HG03575 (cell line): ENCODE measurements at regions not wholly inside any gene's neighbourhood (a gene's known extent, or its start where the extent isn't known, plus 50 kb on each side); places are given as distances from the start of the nearest gene placed in this dataset.

Experiments used
- ATAC-seq: cut with Tn5 transposase; IDR thresholded peaks from one replicate; pipeline ENCODE4 v1.9.1; 2021; ENCODE audit not compliant: unreplicated experiment, insufficient number of reproducible peaks, low FRiP score; ENCODE audit errors: extremely low read depth

DNA sequence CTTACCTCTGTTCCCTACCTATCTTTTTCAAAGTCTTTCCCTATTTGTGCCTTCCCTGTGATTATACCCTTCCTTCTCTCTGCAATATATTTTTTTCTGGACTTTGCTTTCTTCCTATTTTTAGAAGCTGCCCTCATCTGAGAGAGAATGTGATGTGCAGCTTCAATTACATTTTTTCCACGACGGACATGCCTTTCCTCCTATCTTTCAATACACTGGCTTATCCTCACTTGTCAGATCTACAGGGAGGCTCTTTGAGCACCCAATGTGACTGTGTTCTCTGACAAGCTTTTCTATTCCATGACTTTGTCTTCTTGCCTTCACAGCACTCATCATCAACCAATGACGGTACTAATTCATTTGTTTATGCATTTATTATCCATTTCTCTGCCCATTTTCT is 227.9 kb upstream of the CLINT1 start:
- ATAC-seq = no peak

DNA sequence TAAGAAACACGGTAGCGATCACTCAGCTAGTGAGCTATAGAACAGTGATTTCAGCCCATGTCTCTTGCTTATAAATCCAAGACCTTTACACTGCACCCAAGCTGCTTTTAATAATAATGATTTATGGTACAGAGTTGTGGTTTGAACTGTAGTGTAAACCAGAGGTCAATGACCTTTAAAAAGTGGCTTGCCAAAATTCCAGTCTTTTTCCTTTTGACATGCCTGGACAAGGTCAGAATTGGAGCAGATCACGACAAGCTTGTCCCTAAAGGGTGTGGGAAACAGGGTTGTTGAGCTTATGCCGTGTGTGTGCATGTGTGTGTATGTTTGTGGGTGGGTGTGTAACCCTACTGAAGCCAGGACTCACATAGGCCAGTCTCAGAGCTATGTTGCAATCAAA is 225.3 kb upstream of the CLINT1 start:
- ATAC-seq = no peak

GRCh38 chr5:158082696-158083287 is 223.8 kb upstream of the CLINT1 start:
- no peak for ATAC-seq

- ATAC-seq = no peak
These were observed 221.2 kb upstream of the CLINT1 start for GRCh38 chr5:158080112-158080511.

GRCh38 chr5:158079097-158079496 is 220.2 kb upstream of the CLINT1 start:
- no peak for ATAC-seq

DNA sequence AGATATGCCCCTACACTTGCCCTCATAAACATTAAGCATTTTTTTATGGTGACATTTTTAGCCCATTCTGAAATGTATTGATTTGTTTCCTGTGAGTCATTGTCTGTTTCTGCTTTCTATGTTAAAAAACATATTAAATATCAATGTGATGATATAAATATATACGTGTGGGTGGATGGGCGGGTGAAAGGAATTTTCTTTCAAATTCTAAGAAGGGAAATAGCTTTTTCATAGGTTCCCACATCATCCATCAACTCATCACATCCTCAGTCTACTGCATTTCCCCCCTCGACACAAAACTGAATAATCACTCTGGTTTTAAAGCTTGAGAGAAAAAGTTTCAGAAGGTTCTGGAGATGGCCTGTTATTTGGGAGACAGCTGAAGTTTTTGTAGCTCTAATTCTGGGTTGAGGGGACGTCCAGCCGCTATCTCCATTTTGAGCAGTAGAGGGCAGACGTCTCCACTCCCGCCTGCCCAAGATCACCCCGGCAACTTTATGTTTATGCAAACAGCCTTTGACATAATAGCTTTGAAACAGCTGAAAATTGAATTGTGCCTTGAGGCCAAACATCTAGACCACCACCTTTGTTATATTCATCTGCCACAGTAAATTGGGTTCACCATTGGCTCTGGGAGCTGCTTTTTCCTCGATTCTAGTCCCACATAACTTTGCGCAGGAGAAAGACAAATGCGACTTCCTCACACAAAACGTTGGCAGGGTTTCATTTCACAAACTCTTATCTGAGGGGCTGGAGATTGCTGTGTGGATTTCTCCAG is 216.2 kb upstream of the CLINT1 start:
- ATAC-seq = no peak

DNA sequence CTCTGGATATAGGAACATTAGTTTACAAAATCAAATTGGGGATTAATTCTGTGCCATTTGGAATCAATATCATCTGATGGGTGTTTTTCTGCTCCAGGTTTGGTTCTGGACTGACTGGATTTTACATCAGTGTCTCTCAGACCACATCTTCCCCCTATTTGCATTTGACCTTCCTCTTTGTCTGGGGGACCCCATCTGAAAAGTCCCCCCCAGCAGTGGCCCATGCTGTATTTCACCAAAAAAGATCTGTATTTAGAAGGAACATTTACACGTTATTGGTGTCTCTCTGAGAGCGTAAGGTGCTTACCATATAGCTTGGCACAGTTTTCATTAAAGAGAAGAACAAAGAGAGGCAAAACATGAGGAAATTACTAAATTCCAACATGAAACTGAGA is 215.6 kb upstream of the CLINT1 start:
- ATAC-seq = no peak

DNA sequence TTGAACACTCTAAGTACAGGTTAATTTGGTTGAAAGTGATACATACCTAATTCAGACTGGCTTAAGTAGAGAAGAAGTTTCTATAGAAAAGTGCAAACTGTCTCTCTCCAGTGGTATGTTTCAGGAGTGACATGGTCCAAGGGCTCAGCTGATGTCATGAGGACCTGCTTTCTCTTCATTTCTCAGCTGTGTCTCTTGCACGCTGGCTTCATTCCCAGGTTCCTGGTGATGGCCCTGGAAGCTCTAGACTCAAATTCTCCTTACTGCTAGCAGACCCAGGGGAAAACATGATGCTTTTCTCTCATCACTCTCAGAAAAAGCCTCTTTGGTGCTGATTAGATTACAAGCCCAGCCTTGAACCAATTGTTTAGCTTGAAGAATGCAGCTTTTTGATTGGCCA is 211.9 kb upstream of the CLINT1 start:
- ATAC-seq = no peak

GRCh38 chr5:158069838-158070237 is 210.9 kb upstream of the CLINT1 start:
- ATAC-seq = no peak

DNA sequence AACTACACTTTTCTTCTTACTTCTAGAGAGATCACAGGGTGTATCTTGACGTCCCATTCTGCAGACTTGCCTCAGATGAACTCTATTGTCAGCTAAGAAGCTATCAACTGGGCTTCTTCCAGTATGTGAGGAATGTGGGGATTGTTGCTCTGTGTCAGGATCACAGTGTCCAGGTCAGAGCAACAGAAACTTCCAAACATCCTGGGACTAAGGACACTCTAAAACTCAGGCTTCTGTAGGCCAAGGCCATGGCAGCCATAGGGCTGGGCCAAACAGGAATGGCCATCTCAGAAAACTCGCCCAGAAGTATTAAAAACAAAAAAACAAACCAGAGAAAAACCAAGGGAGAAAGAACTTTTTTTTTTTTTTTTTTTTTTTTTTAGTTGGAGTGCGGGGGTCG is 210.0 kb upstream of the CLINT1 start:
- ATAC-seq = no peak

DNA sequence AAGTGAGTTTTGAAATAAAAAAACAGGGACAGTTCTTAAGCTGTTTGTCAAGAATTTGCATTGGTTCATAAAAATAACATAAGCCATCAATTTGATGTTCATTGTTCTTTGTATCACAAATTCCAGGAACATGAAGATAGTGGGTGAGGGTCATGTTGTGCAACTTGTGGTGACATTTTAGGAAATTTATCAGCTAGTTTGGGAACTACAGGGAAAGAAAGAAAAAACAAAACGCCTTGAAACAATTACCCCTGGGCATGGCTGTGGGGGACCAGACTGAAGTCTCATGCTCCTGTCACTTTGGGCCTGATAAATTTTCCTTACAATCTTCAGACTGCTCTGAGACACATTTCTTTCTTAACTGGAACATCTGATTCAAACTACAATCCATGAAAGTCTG is 207.1 kb upstream of the CLINT1 start:
- ATAC-seq = no peak

- no peak for ATAC-seq
These were observed 205.6 kb upstream of the CLINT1 start for GRCh38 chr5:158064334-158065123.

DNA sequence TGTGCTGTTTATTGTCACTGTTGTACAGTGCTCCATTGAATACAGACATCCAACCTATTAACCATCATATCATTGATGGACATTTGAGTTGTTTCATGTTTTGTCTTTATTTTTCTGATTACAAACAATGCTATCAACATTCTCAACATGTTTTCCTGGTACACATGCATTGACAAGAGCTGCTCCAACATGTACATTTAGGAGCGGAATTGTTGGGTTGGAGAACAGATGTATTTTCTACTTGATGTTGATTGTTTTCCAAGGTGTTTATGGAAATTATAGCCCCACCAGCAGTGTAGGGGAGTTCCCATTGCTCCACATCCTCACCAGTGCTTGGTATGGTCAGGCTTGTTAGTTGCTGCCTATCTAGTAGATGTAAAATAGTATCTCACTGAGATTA is 204.1 kb upstream of the CLINT1 start:
- ATAC-seq = no peak

DNA sequence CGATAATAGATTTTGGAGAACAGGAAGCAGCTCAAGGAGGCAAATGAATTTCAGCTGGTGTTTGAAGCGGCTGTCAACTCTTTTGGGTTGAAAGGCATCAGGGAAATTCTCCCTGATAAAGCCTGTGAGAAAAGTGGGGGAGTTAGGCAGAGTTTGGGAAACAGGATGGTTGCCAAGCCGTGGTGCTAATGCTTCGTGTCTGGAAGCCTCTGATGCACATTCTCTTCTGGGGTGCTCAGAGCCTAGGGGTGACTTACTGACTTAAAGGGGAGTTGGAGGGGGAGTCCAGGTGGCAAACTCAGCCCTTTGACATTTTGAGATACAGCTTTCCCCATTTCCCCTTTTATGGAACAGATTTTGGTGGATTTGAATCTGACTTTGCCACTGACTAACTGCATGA is 202.5 kb upstream of the CLINT1 start:
- no peak for ATAC-seq

GRCh38 chr5:158060212-158060611 is 201.3 kb upstream of the CLINT1 start:
- ATAC-seq = no peak

DNA sequence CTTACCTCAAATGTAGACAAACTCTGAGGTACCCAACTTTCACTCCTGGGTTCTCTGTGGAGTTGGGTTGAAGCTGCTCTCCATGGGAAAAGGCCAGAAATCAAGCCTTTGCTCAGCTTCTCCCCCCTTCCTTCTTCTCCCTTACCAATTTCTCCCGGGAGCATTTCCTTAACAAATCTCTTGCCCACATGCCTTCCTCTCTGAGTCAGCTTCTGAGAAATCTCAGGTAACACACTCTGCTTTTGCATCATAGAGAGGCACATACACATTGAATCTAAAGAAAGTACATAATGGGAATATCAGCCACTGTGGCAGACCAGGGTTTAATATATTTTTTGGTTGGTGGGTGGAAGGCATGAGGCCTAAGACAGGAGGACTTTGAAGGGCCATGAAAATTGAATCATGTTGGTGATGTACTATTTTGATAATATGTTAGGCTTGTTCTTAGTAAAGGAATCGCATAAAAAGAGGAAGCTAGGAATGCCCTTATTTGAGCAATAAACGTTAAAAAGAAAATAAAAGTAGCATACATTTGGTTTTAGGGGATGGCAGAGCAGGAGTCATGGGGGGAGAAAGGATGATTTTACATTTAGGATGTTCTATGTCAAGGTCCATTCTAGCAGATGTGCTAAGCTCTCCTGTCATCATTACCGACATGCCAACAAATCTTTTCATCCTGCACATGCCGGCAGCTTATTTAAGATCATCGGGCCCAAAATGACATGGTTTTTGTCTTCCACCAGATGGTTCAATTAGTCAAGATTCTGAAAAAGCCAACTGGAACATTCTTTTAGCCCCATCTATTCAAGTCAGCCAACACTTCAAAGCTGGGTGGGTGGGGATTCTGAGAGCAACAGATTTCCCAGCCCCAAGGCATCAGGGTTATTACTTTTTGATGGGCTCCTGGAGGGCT is 199.5 kb upstream of the CLINT1 start:
- no peak for ATAC-seq

DNA sequence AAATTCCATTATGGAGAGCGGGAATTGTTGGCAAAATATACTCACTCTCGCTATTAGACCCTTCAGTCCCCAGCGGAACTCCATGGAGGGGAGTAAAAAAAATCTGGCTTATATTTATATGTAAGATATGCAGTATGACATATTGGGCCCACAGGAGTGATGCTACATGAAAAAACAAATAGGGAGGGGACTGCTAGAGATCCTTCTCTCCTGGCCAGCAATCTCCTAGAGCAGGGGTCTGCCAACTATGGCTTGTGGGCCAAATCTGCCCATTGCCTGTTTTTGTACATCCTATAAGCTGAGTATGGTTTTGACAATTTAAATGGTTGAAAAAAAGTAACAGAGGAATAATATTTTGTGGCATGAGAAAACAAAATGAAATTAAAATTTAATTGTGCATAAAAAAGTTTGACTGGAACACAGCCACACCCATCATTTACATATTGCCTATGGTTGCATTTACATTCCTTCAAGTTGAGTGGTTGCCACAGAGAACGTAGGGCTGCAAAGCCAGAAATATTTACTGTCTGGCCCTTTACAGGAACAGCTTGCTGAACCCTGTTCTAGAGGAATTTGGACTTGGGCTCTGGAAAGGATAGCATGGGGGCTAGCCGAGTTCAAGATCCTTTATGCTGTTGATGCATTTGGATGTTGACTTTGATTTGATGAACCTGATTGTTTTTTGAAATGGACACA is 197.3 kb upstream of the CLINT1 start:
- no peak for ATAC-seq

DNA sequence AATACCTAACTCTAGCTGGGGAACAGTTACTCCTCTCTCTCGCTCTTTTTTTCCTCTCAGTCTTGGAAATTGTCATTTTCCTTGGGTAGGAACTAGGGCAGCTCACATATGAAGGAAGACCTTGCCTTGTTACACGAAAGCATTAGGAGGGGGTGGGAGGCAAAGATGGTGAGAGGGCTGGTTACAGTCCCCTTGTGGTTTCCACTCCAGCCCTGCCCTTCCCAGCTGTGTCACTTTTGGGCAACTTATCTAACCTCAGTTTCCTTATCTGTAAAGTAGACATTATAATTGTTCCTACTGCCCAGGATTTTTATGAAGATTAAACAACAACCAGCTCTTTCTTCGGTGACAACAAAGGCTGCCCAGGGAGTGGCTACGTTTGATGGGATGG is 196.2 kb upstream of the CLINT1 start:
- no peak for ATAC-seq
